ENCODE measurements at regions not wholly inside any gene's neighbourhood (a gene's known extent, or its start where the extent isn't known, plus 50 kb on each side); places are given as distances from the start of the nearest gene placed in this dataset.
"Not testable (repeated sequence)": the region's sequence is repeated elsewhere in the genome, so short reads cannot be mapped to it uniquely, and the experiment has no call there.

- Histone ChIP-seq H3K27me3 (no peaks in the 10 kb centered on the region), H3K27ac (no peak overlapping the region), H3K4me1 (no peaks in the 10 kb centered on the region), H3K9me3 (no peaks in the 10 kb centered on the region), H3K36me3 (no peaks in the 10 kb centered on the region), H3K4me3 (no peak overlapping the region)
- DNase-seq: no peak
- TF ChIP-seq CTCF (IDR thresholded peaks at IDR 0.05): no peak
- TF ChIP-seq POLR2A (IDR thresholded peaks at IDR 0.05): no peak
Measured at GRCh38 chr2:45102579-45103117, 93.4 kb upstream of the SIX2 start.

GRCh38 chr2:45102141-45102540 is 92.9 kb upstream of the SIX2 start:
- DNase-seq: no peak
- Histone ChIP-seq H3K4me1 (no peaks in the 10 kb centered on the region), H3K36me3 (no peaks in the 10 kb centered on the region), H3K9me3 (no peaks in the 10 kb centered on the region), H3K27me3 (no peaks in the 10 kb centered on the region), H3K27ac (no peak overlapping the region), H3K4me3 (no peak overlapping the region)
- no peak for TF ChIP-seq POLR2A (IDR thresholded peaks at IDR 0.05)

- Histone ChIP-seq H3K9me3 (no peaks in the 10 kb centered on the region), H3K4me1 (no peaks in the 10 kb centered on the region), H3K36me3 (no peaks in the 10 kb centered on the region), H3K27me3 (no peaks in the 10 kb centered on the region), H3K4me3 (no peak overlapping the region), H3K27ac (no peak overlapping the region)
- no peak for DNase-seq
- no peak for TF ChIP-seq CTCF (IDR thresholded peaks at IDR 0.05)
- TF ChIP-seq POLR2A (IDR thresholded peaks at IDR 0.05): no peak
Measured at GRCh38 chr2:45096996-45097395, 87.7 kb upstream of the SIX2 start.

GRCh38 chr2:45096038-45096437 is 86.8 kb upstream of the SIX2 start:
- not testable (repeated sequence) for DNase-seq, H3K4me3 ChIP-seq, H3K4me1 ChIP-seq, H3K27ac ChIP-seq, H3K27me3 ChIP-seq, H3K9me3 ChIP-seq, H3K36me3 ChIP-seq

- Histone ChIP-seq H3K4me1 (no peaks in the 10 kb centered on the region), H3K9me3 (no peaks in the 10 kb centered on the region), H3K4me3 (no peak overlapping the region), H3K27ac (no peak overlapping the region), H3K27me3 (no peaks in the 10 kb centered on the region), H3K36me3 (no peaks in the 10 kb centered on the region)
- DNase-seq: no peak
- TF ChIP-seq POLR2A (IDR thresholded peaks at IDR 0.05) (no peak), CTCF (IDR thresholded peaks at IDR 0.05) (no peak)
Measured at GRCh38 chr2:45093663-45094062, 84.4 kb upstream of the SIX2 start.

GRCh38 chr2:45093181-45093580 is 83.9 kb upstream of the SIX2 start:
- Histone ChIP-seq H3K36me3 (no peaks in the 10 kb centered on the region), H3K27me3 (no peaks in the 10 kb centered on the region), H3K4me1 (no peaks in the 10 kb centered on the region), H3K27ac (no peak overlapping the region), H3K9me3 (no peaks in the 10 kb centered on the region), H3K4me3 (no peak overlapping the region)
- DNase-seq: no peak
- no peak for TF ChIP-seq CTCF (IDR thresholded peaks at IDR 0.05)
- no peak for TF ChIP-seq POLR2A (IDR thresholded peaks at IDR 0.05)

- H3K9me3 ChIP-seq: no peaks in the 10 kb centered on the region
- TF ChIP-seq CTCF (IDR thresholded peaks at IDR 0.05) (no peak), POLR2A (IDR thresholded peaks at IDR 0.05) (no peak)
- DNase-seq: no peak
- no peaks in the 10 kb centered on the region for H3K27me3 ChIP-seq
- no peak overlapping the region for H3K4me3 ChIP-seq
- no peak overlapping the region for H3K27ac ChIP-seq
- H3K4me1 ChIP-seq: no peaks in the 10 kb centered on the region
- H3K36me3 ChIP-seq: no peaks in the 10 kb centered on the region
Measured at GRCh38 chr2:45089554-45090261, 80.5 kb upstream of the SIX2 start.
